ENCODE measurements at regions not wholly inside any gene's neighbourhood (a gene's known extent, or its start where the extent isn't known, plus 50 kb on each side); places are given as distances from the start of the nearest gene placed in this dataset.

DNA sequence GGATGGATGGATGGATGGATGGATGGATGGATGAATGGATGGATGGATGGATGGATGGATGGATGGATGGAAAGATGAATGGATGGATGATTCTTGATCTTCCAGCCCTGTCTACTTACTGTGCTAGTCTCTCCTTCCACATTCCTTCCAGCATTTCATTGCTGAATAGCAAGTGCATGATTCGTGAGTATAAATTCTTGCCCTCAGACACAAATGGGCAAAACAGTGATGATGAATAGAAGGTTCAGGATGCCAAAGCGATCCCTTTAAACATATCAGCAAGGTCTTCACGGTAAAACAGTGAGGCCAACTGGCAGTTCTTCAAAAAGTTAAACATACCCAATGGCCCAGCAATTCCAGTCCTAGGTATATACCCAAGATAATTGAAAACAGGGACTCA lies 400.2 kb downstream of the MN1 start:
- ATAC-seq (no peak), DNase-seq (no peak)
- intact Hi-C loops (cut with DNase I) = no loop called here

DNA sequence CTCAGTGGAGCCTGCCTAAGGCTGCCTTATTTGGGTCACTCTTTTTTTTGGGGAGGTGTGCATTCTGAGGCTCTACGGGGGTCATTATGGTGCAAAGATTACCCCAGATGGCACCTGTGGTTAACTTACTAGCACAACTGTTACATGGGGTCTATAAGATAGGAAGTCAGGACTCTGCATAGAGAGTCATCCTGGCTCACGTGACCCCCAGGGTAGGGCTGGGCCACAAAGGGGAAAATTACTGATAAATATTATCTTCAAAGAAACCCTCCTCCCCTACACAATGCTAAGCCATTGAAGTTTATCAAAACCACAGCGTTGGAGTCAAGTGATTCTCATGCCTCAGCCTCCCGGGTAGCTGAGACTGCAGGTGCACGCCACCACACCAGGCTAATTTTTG lies 397.1 kb downstream of the MN1 start:
- no peak for DNase-seq
- intact Hi-C loops (cut with DNase I) = no loop called here
- no peak for ATAC-seq

DNA sequence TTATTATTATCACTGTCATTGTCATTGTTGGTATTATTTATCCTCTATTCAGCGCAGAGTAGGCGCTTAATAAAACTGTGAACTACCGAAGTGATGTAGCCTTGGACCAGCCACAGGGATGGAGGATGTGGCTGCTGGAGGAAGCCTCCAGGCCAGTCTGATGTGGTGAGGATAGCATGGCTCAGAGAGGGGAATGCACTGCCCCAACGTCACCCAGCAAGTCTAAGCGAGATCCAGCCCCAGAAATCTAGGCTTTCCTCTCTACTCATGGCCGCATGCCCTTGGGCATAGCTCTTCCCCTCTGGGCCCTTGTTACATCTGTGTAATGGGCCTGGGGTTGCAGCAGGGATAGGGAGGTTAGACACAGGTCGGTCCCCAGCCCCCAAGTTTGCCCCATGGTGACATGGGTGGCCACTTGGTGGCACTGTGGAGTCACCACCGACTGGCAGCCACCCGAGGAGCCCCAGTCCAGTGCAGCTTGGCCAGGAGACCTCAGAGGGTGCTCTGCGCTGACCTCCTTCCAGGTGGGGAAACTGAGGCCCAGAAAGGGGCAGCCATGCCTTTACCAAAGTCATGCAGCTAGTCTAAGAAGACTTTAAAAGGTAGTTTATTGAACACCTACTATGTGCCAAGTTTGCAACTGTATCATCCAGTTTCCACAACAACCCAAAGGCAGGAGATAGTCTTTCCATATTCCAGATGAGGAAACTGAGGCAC lies 395.7 kb downstream of the MN1 start:
- DNase-seq (peak; percentile 80), ATAC-seq (peak; percentile 85 to 86)
- intact Hi-C loops (cut with DNase I) = loop anchor here (2.0 to 5.0 kb wide), 2 partner anchors 396 to 401 kb away; partner anchors contain the start of gene MN1 (in 1 of the 2)

DNA sequence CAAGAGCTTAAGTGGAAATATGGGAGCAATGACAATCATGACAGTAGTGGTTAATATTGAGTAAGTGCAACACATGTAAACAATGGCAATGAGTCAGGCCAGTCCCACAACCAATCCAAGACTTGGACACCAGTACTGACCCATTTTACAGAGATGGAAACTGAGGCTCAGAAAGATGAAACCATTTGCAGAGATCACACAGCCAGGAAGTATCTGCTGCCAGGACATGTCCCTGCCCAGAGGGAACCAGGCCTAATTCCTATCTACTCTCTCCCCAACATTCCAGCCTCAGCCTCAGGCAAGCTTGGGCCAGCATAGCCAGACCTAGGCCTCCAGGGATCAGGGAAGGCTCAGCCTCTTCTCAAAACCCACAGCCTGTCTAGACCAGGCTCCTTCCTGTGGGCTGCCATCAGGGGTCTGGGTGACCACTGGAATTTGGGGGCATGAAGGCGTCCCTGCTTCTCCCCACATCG lies 395.1 kb downstream of the MN1 start:
- ATAC-seq (peak in 1 of 2 donors; percentile 12), DNase-seq (no peak)
- intact Hi-C loops (cut with DNase I) = loop anchor here (2.0 to 5.0 kb wide), 2 partner anchors 396 to 400 kb away; partner anchors contain the start of gene MN1 (in 1 of the 2)

DNA sequence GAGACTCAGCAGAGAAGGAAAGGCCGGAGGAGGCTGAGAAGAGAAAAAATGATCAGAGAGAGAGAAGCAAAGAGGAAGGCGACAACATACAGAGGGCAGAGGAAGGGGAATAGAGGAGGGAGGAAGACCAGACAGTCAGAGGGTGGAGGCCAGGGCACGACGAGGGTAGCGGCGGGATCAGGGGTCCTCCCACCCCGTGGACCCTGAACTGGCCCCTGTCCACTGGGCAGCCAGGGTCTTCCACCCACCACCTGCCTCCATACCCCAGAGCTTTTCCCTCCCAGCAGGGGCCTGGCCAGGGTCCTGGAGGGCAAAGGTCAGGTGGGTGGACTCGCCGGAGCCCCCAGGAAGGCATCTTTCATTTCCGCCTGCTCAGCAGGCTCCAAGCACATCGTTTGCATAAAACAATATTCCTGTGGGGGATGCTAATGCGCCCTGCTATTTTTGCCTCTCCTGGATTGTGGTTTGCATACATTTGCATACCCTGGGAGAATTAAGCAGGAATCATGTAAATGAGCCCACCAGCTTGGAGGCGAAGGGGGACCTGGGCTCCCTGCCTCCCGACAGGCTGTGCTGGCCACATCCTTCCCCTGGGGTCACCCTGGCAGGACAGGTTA lies 394.1 kb downstream of the MN1 start:
- intact Hi-C loops (cut with DNase I) = loop anchor here (2.0 to 5.0 kb wide), 2 partner anchors 395 to 399 kb away; partner anchors contain the start of gene MN1 (in 1 of the 2)
- DNase-seq = no peak
- ATAC-seq = no peak

DNA sequence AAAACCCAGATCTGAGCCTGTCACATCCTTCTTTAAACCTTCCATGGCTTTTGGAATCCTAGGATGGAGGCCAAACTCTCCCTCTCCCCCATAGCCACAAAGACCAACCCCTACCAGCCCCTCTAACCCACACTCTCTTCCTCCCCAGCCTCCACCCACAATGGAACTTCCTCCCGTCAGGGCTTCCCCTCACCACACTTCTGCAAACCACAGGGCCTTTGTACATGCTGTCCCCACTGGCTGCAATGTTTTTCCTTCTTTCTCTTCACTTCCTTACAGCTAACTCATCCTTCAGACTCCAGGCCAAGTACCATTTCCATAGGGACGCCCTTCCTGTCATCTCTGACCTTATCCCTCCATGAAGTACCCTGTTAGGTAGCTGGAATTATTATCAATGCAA lies 393.5 kb downstream of the MN1 start:
- ATAC-seq (no peak), DNase-seq (no peak)
- intact Hi-C loops (cut with DNase I) = loop anchor here in 1 of 2 donors (5.0 kb wide), 1 partner anchor 394 kb away; the partner anchor contains the start of gene MN1

DNA sequence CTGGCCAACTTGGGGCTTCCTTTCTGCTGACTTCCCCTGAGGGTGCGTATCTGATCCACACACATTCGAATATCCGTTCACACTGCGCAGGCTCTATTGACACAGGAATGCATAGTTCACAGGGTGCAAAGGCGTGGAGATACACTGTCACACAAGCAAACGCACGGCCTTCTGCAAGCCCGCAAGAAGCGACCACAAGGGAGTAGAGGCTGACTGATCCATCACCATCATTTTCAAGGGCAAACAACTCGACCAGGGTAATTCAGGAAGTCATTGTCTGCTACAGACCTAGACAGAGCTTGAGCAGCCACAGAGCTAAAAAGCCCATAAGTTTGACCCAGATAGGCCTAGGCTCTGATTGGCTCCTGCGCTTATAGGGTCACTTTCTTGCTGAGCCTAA lies 392.3 kb downstream of the MN1 start:
- no peak for ATAC-seq
- DNase-seq = no peak
- intact Hi-C loops (cut with DNase I) = loop anchor here in 1 of 2 donors (5.0 kb wide), 1 partner anchor 393 kb away; the partner anchor contains the start of gene MN1

DNA sequence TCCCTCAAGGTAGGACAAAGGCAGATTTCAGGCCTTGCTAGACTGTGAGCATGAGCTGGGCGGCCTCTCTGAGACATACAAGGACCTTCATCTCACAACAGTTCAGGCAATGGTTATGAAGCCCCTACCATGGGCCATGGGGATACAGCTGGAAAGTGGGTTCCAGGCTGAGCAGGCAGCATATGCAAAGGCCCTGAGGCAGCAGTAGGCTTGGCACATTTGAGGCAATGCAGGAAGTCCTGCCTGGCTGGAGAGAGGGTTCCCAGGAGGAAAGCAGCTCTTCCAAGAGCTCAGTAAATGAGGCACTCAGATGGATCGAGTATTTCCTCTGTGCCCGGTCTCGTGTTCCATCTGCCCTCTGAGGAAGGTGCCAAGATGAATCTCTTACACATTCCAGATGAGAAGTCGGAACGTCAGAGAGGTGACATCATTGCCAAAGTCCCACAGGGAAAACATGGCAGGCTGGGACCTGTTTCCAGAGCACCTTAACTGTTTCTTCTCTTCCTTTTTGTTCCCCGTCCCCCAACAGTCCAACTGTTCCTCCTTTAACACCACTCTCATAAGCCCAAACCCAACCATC lies 388.6 kb downstream of the MN1 start:
- intact Hi-C loops (cut with DNase I) = no loop called here
- no peak for ATAC-seq

DNA sequence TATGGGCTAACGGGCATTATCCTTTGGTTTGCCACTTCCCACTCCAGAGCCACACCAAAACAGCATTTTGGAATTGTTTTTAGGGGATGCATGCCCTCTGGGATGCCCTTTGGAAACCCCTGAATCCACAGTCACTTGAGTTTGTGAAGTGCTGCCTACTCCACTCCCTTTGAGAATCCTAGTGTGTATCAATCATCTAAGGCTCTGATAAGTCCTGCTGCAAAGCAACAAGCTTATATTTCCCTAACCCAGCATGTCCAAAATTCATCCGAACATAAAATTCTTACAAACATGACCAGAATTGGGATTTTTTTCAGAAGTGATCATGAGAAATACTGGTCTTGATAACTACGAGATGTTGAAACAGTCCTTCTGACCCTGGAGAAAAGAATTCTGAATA lies 387.9 kb downstream of the MN1 start:
- no peak for DNase-seq
- intact Hi-C loops (cut with DNase I) = no loop called here
- ATAC-seq = no peak

More for the DNA sequence above, 388.6 kb downstream of the MN1 start:
- no peak for DNase-seq

DNA sequence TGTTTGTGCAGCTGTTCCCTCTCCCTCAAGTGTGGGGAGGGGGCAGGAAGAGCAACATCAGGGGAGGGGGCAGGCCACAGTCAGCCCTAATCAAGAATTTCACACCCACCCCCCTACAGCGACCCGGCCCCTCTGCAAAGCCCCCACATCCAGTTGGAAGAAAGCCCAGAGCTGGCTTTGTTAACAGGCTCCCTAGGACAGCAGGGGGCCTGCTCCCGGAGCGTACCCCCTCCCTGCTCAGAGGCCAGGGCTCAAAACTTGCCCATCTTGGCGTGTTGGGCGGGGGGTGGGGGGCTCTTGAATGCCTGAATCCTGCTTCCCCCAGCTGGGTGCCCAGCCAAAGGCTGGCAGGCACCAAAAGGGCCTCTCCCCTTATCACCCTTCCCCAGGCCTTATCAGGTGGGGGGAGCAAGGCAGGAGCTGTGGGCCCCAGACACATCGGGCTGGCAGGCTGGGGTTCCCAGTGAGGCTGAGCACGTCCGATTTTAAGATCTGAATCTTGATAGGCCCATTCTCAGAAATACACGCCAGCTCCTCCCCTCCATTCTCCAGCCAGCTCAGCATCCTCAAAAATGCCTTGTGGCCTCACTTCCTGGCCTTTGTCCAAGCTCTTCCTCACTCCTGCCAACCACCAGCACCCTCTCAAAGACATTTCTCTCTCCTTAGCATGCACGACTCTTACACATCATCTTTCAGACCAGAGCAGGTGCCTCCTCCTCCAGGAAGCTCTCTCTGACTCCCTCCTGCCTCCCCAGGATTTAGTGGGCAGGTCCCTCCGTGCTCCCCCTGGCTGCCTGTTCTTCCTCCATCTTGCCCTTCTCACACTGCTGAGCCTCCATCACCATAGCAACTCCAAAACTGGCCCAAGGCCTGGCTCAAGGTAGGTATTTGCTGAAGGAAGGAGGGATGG lies 384.8 kb downstream of the MN1 start:
- intact Hi-C loops (cut with DNase I) = no loop called here
- ATAC-seq (peak in 1 of 2 donors; percentile 6), DNase-seq (no peak)

DNA sequence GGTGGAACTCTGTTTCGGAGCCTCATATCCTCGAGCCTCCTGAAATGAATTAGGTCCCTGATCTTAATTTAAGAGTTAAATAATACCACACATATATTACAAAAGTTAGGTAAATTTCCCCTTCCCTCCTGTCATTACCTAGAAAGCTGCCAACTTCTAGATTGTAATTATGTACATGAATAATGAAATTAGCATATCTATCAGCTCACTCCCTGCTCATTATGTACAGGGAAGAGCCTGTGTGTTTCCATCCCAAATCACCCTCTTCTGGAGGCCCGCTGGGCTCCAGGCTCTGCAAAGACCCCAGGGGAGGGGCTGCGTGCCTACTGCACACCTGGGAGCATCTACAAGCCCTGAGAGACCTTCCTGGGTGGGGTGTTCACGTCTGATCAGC lies 384.1 kb downstream of the MN1 start:
- no peak for ATAC-seq
- intact Hi-C loops (cut with DNase I) = no loop called here
- no peak for DNase-seq

DNA sequence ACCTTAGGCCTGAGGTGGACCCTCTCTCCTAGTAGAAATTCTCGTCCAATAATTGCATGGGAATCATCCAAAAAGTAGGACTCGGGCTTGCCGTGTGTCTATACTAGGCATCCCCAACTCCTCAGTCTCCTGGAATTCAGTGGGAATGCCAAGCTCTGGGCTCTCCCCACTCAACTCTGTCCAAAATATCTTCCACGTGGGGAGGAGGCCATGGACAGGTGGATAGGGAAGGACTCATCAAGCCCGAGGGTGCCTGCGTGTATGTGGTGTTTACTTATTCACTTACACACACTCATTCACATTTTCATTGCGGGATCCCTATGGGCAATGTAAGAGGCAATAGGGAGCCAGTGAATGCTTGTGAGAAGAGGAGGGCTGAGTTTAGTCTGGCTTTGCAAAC lies 383.3 kb downstream of the MN1 start:
- intact Hi-C loops (cut with DNase I) = no loop called here

DNA sequence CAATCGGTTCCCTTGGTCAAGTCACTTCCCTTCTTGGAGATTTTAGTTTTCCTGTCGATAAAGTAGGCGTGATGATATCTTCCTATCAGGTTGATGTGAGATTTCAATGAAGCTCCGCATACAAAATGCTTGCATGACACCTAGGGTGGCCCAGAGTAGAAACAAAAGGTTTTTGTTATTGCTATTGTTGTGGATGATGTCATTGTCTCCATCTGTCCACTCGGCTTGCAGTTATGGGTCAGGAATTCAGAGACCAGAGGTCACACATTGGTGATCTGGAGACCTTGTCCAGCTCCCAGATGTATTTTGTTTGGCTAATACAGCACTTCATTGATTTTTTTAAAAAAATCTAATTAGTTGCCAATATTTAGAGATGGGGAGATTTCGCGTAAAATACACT lies 382.1 kb downstream of the MN1 start:
- no peak for DNase-seq
- no peak for ATAC-seq
- intact Hi-C loops (cut with DNase I) = no loop called here

More for the DNA sequence above, 383.3 kb downstream of the MN1 start:
- ATAC-seq = no peak
- no peak for DNase-seq

DNA sequence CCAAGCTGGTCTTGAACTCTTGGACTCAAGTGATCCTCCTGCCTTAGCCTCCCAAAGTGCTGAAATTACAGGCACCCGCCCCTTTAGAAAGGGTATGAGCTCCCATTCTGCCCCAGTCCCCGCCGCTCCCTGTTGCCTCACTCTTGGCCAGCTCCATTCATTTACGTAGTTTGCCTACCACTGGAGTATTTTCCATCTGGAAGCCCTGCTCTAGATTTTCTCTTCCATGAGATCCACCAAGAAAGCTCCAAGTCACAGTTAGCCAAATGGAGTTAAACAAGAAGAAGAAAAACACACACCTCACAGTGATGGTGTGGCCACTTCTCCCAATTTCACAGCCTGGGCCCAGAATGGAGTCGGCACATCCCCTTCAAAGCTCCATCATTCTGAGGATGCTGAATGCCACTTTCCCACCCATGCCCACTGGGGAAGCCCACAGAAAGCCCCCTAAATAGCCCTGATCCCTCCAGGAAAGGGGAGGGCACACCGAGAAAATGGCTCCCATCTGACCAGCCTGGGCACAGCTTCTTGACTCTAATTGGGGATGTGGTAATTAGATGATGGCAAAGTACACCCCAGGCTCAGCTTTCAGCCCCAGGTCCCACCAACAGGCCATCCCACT lies 381.2 kb downstream of the MN1 start:
- intact Hi-C loops (cut with DNase I) = no loop called here
- peak; percentile 33 for DNase-seq
- peak; percentile 12 to 36 for ATAC-seq

DNA sequence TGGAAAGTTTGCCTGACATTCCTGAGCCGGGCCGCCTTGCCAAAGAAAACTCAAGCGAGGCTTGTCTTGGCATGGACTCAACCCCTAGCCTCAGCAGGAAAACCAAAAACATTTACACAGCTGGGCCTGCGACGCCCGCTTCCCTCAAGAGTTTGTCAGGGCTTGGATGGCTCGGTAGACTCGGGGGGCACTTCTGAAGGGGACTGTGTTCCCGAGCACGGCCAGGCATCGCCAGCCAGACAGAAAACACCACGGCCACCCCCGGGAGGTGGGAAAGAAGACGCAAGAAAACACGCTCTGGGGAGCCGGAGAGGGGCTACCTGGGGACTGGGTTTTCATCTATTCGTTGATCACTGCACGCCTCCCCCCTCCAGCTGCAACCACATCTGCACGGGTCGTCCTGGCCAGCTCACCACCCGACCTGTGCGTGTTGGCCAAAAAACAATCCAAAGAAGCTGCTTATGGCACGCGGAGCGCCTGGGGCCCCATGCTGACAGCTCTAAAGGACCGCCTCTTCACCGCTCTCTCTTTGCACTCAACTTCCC lies 380.7 kb downstream of the MN1 start:
- peak; percentile 89 for DNase-seq
- ATAC-seq = peak; percentile 87 to 91
- intact Hi-C loops (cut with DNase I) = no loop called here

DNA sequence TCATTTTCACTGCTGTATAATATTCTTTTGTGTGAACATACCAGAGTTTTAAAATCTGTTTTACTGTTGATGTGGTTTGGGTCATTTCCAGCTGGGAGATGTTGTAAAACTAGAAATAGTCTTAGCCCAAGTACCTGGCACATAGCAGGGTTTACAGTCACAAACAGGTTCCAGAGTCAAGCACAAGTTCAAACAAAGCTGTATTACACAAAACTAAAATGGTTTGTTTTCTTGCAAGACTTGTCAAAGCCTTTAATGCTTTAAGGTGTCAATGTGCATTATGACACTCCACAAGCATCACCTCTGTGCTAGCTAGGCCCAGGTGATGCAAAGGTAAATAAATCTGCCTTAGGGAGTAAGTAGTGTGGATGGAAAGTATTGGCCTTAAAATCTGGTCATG lies 379.1 kb downstream of the MN1 start:
- no peak for ATAC-seq
- intact Hi-C loops (cut with DNase I) = no loop called here
- DNase-seq = no peak

DNA sequence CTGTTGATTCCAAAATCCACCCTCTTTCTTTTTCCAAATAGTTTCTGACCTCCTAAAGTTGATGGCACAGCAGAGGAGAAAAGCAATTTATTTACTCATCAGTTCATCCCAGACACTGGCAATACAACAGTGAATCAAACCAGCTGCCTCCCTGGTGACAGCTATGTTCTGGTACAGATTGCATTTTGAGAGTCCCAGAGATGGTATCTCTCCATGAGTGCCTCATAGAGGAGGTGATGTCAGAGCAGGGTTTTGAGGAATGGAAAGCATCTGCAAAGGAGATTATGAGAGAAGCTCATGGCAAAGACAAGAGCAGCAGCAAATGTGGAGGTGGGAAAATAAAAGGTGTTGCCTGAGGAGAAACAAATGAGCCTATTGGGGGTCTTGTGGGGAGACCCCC lies 377.2 kb downstream of the MN1 start:
- intact Hi-C loops (cut with DNase I) = no loop called here
- ATAC-seq (no peak), DNase-seq (no peak)

DNA sequence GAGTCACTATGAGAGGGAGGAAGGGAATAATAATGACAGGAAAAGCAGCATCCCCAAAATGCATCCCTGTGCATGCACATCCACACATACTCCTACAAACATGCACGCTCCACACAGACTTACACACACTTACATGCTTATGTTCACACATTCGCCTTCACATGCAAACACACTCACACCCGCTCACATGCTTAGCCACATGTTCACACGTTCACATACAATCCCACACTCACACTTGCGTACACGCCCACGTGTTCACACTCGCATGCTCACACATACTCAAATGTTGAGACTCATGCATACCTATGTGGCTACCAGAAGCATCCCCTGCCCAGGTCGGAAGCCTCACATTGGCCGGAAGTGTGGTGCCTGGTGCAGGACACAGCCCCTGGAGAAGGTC lies 372.1 kb downstream of the MN1 start:
- ATAC-seq (no peak), DNase-seq (no peak)
- intact Hi-C loops (cut with DNase I) = no loop called here

DNA sequence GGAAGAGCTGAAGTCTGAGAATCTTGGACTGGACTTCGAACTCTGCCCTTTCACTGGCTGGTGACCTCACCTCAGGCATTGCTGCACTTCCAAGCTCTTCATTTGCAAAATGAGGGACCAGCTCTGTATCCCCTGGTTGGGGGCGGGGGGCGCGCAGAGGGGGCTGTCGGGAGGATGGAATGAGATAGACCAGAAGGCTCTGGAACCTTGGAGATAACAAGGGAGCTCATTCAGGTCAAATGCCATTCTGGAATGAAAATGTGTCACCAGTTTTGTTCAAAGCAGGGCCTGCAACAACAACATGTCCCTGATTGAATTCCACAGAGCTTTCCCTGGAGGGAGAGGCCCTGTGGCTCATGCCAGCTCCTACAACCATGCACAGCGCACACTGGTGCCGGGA lies 370.5 kb downstream of the MN1 start:
- no peak for ATAC-seq
- intact Hi-C loops (cut with DNase I) = no loop called here

More for the DNA sequence above, 370.5 kb downstream of the MN1 start:
- DNase-seq = no peak
